GF-D8 (cell line): ENCODE measurements at regions not wholly inside any gene's neighbourhood (a gene's known extent, or its start where the extent isn't known, plus 50 kb on each side); places are given as distances from the start of the nearest gene placed in this dataset.

ENCODE experiments used
- DNase-seq: peaks from one replicate; lab custom pipeline; 2025; lab: John Stamatoyannopoulos, UW

DNA sequence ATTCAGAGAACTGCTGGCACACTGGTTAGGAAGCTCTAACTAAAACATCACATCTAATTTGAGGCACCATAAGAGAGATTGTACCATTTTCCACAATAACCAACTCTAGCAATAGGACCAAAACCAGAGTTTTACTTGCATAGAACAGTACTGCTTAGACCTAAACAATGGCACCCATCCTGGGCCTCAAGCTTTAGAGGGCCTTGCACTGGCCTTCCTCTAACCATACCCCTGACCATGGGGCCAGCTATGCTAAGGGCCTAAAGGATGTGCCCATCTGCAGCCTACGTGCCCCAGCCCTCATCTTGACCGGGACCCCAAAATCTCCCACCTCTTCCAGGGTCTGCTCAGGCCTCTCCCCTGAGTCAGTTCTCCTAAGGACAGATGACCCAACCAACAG is 74.4 kb upstream of the ARHGAP32 start:
- no peak for DNase-seq

DNA sequence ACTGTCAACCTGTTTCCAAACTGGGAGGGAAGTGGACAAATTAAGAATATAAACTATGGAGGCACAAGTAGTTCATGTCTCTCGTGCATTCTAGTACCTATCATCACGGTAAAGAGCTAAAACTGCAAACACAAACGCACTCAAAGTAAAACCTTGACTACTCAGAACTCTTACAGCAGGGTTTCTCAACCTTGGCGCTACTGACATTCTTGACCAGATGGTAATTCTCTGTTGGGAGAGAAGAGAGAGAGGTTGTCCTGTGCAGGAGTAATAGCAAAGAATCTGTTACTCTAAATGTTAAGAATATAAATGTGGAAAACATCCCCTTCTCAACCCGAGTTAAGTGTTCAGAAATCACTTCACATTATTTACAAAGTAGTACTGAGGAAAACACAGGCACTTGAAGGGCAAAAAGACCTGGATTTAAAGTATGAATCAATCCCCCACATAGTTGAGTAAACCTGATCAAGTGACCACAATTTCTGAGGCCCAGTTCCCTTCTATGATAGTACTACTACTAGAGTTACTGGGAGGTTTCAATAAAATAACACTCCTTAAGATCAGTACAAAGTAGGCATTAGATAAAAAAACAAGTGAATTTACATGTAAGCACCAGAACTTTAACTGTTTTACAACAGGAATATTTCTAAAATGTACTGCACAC is 73.1 kb upstream of the ARHGAP32 start:
- no peak for DNase-seq

DNA sequence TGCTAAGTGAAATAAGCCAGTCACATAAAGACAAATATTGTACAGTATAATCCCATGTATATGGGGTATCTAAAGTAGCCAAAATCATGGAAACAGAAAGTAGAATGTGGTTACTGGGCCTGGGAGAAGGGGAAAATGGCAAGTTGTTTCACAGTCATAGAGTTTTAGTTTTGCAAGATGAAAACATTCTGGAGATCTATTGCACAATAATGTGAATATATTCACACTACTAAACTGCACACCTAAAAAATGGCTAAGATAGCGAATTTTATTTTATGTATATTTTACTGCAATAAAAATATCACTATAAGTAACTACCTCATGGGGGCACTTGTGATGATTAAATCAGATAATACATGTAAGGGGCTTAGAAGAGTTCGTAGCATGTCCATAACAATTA is 72.0 kb upstream of the ARHGAP32 start:
- no peak for DNase-seq

- peak; percentile 38 for DNase-seq
Observed at GRCh38 chr11:129260750-129261149, 68.6 kb upstream of the ARHGAP32 start.

GRCh38 chr11:129259931-129260348 is 67.8 kb upstream of the ARHGAP32 start:
- DNase-seq, result no peak

GRCh38 chr11:129258205-129258604 is 66.1 kb upstream of the ARHGAP32 start:
- DNase-seq, result no peak

GRCh38 chr11:129257512-129257911 is 65.4 kb upstream of the ARHGAP32 start:
- no peak for DNase-seq

DNA sequence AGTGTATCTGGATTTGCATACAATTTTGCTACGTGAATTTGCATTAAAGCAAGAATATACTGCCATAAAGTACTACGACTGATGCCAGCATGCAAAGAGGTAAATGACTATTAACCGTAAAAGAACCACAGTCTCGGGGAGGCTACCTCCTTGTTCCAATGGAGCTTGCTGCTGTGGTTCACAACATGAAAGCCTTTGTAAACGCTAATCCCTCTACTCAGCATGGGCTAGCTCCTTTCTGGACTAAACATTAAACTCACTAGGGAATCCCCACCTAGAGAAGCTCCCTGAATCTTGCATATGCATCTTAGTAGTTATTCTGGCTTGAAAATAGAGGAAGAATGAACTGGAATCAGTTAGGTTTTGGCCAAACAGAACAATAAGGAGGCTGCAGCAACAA is 60.5 kb upstream of the ARHGAP32 start:
- DNase-seq, result no peak

- DNase-seq, result no peak
Observed at GRCh38 chr11:129251067-129251466, 58.9 kb upstream of the ARHGAP32 start.

DNA sequence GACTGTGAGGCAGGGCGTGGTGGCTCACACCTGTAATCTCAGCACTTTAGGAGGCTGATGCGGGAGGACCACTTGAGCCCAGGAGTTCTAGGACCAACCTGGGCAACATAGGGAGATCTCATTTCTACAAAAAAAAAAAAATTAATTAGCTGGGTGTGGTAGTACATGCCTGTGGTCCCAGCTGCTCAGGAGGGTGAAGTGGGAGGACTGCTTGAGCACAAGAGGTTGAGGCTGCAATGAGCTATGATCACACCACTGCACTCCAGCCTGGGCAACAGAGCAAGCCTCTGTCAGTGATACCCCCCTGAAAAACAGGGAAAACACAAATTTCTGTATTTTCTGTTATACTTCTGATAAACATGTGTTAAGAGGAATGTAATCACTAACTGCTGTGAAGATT is 57.8 kb upstream of the ARHGAP32 start:
- DNase-seq, result no peak

- peak; percentile 37 for DNase-seq
Observed at GRCh38 chr11:129249351-129249750, 57.2 kb upstream of the ARHGAP32 start.

- no peak for DNase-seq
Observed at GRCh38 chr11:129248618-129249017, 56.5 kb upstream of the ARHGAP32 start.

GRCh38 chr11:129247135-129247534 is 55.0 kb upstream of the ARHGAP32 start:
- DNase-seq, result peak; percentile 79

DNA sequence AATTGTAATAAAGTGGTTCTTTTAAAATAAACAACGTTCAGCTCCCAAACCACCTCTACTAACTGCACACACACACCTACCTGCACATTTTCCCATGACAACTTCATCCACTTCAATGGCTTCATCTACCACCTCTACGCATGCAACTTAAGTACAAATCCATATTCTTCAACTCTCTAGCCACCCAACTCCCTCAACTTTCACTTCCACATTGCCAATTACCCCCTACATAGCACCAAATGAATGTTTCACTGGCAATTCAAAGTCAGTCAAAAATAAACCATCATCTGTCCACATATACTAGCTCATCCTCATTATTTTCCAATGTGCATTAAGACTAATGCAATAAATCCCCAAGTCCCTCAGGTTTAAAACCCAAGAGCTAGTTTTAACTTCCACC is 50.7 kb upstream of the ARHGAP32 start:
- no peak for DNase-seq
